ENCODE measurements at regions not wholly inside any gene's neighbourhood (a gene's known extent, or its start where the extent isn't known, plus 50 kb on each side); places are given as distances from the start of the nearest gene placed in this dataset.

DNA sequence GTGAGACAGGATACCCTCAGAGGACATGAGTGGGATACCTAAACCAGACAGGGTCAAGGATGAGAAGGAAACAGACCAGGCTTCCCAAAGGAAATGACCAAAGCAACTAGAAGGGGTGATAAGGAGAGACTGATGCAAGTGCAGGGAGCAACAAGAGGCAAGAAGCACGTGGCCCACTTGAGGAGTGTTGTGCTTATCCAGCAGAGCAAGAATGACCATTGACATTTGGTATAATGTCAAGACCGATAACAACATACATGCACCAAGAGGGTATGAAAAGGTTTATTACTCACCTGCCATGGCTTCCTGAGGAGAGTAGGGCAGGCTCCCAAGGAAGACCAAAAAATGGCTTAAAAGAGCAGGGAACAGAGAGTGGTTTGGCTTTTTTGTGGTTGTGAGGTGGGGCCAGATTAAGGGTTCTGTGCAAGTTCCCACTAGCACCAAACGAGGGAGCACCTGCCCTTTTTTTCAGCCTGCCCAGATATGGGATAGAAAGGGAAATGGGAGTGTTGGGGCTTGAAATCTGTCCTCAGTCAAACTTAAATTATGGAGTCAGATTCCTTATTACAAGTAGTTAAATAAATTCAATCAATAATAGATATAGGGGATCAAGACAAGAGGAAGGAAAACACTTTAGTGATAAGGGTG is 513.6 kb downstream of the RASEF start:
- H3K9me3 ChIP-seq (ENCODE audit: insufficient read depth, low read length): no peaks in the 10 kb centered on the region
- no peak for TF ChIP-seq YY1 (IDR thresholded peaks at IDR 0.05; ENCODE audit: insufficient read depth, insufficient read length)
- no peak for TF ChIP-seq SUZ12 (IDR thresholded peaks at IDR 0.05; ENCODE audit: extremely low read depth, insufficient read depth, insufficient read length)
- TF ChIP-seq ZNF274 (IDR thresholded peaks at IDR 0.05; ENCODE audit: low read depth, low read length): no peak
- H3K27me3 ChIP-seq (ENCODE audit: insufficient read depth, insufficient read length): no peaks in the 10 kb centered on the region
- H3K4me1 ChIP-seq (ENCODE audit: insufficient read depth, insufficient read length): no peaks in the 10 kb centered on the region
- H3K9ac ChIP-seq (ENCODE audit: insufficient read length, low read depth): no peak overlapping the region
- no peak overlapping the region for H3K4me3 ChIP-seq (ENCODE audit: insufficient read length, low read depth)
- no peaks in the 10 kb centered on the region for H3K36me3 ChIP-seq (ENCODE audit: insufficient read depth, insufficient read length, low read length)
- DNase-seq (ENCODE audit: low read depth, low spot score): no peak

DNA sequence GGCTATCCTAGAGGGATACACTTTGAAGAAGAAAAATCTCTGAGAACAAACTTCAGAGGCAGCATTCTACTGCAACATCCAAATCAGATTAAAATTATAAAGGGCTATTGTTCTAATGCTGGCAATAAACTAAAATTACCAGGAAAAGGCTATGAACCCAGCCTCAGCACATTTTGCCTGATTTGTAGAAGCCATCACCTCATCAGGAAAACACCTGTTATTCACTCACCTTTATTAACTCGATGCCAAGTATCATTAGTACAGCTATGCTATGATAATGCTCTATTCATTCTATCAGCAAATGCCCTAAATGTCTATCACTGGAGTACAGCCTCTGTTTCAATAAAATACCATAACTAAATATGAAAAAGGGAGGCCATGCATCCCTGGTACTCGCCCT is 510.2 kb downstream of the RASEF start:
- H3K9ac ChIP-seq (ENCODE audit: insufficient read length, low read depth): no peak overlapping the region
- no peaks in the 10 kb centered on the region for H3K4me1 ChIP-seq (ENCODE audit: insufficient read depth, insufficient read length)
- TF ChIP-seq ZNF274 (IDR thresholded peaks at IDR 0.05; ENCODE audit: low read depth, low read length): no peak
- TF ChIP-seq SUZ12 (IDR thresholded peaks at IDR 0.05; ENCODE audit: extremely low read depth, insufficient read depth, insufficient read length): no peak
- TF ChIP-seq YY1 (IDR thresholded peaks at IDR 0.05; ENCODE audit: insufficient read depth, insufficient read length): no peak
- 0 out of 2 replicates have a peak, but pooled peaks cover 3% of the 10 kb centered on the region for H3K9me3 ChIP-seq (ENCODE audit: insufficient read depth, low read length)
- H3K27me3 ChIP-seq (ENCODE audit: insufficient read depth, insufficient read length): no peaks in the 10 kb centered on the region
- DNase-seq (ENCODE audit: low read depth, low spot score): no peak
- no peaks in the 10 kb centered on the region for H3K36me3 ChIP-seq (ENCODE audit: insufficient read depth, insufficient read length, low read length)
- no peak overlapping the region for H3K4me3 ChIP-seq (ENCODE audit: insufficient read length, low read depth)

GRCh38 chr9:82553654-82554366 is 509.1 kb downstream of the RASEF start:
- H3K4me3 ChIP-seq (ENCODE audit: insufficient read length, low read depth): no peak overlapping the region
- no peaks in the 10 kb centered on the region for H3K27me3 ChIP-seq (ENCODE audit: insufficient read depth, insufficient read length)
- H3K9me3 ChIP-seq (ENCODE audit: insufficient read depth, low read length): 0 out of 2 replicates have a peak, but pooled peaks cover 3% of the 10 kb centered on the region
- DNase-seq (ENCODE audit: low read depth, low spot score): no peak
- H3K9ac ChIP-seq (ENCODE audit: insufficient read length, low read depth): no peak overlapping the region
- TF ChIP-seq YY1 (IDR thresholded peaks at IDR 0.05; ENCODE audit: insufficient read depth, insufficient read length) (no peak), ZNF274 (IDR thresholded peaks at IDR 0.05; ENCODE audit: low read depth, low read length) (no peak), SUZ12 (IDR thresholded peaks at IDR 0.05; ENCODE audit: extremely low read depth, insufficient read depth, insufficient read length) (no peak)
- no peaks in the 10 kb centered on the region for H3K36me3 ChIP-seq (ENCODE audit: insufficient read depth, insufficient read length, low read length)
- no peaks in the 10 kb centered on the region for H3K4me1 ChIP-seq (ENCODE audit: insufficient read depth, insufficient read length)

GRCh38 chr9:82554381-82554780 is 508.6 kb downstream of the RASEF start:
- DNase-seq (ENCODE audit: low read depth, low spot score): no peak
- Histone ChIP-seq H3K27me3 (ENCODE audit: insufficient read depth, insufficient read length) (no peaks in the 10 kb centered on the region), H3K36me3 (ENCODE audit: insufficient read depth, insufficient read length, low read length) (no peaks in the 10 kb centered on the region), H3K9ac (ENCODE audit: insufficient read length, low read depth) (no peak overlapping the region), H3K4me1 (ENCODE audit: insufficient read depth, insufficient read length) (no peaks in the 10 kb centered on the region), H3K4me3 (ENCODE audit: insufficient read length, low read depth) (no peak overlapping the region), H3K9me3 (ENCODE audit: insufficient read depth, low read length) (0 out of 2 replicates have a peak, but pooled peaks cover 3% of the 10 kb centered on the region)
- TF ChIP-seq ZNF274 (IDR thresholded peaks at IDR 0.05; ENCODE audit: low read depth, low read length) (no peak), YY1 (IDR thresholded peaks at IDR 0.05; ENCODE audit: insufficient read depth, insufficient read length) (no peak), SUZ12 (IDR thresholded peaks at IDR 0.05; ENCODE audit: extremely low read depth, insufficient read depth, insufficient read length) (no peak)

DNA sequence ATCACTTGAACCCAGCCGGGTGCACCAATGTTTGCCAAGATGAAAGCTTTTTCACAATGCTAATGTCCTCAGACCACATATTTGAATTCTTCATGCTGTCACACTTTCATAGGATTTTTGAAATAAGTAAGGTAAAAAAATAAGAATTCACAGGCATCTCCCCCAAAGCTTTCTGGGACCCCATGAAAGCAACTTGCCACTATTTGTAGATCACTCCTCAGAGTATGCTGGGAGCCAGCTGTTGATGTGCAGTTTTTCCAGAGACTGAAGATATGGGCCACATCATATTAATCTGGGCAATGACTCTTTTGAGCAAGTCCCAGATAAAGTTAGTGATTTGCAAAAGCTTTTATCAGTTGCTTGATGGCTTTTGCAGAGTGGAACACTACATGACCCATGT is 507.9 kb downstream of the RASEF start:
- H3K27me3 ChIP-seq (ENCODE audit: insufficient read depth, insufficient read length): no peaks in the 10 kb centered on the region
- H3K9ac ChIP-seq (ENCODE audit: insufficient read length, low read depth): no peak overlapping the region
- no peak overlapping the region for H3K4me3 ChIP-seq (ENCODE audit: insufficient read length, low read depth)
- TF ChIP-seq SUZ12 (IDR thresholded peaks at IDR 0.05; ENCODE audit: extremely low read depth, insufficient read depth, insufficient read length) (no peak), YY1 (IDR thresholded peaks at IDR 0.05; ENCODE audit: insufficient read depth, insufficient read length) (no peak), ZNF274 (IDR thresholded peaks at IDR 0.05; ENCODE audit: low read depth, low read length) (no peak)
- no peaks in the 10 kb centered on the region for H3K4me1 ChIP-seq (ENCODE audit: insufficient read depth, insufficient read length)
- H3K36me3 ChIP-seq (ENCODE audit: insufficient read depth, insufficient read length, low read length): no peaks in the 10 kb centered on the region
- DNase-seq (ENCODE audit: low read depth, low spot score): no peak
- 0 out of 2 replicates have a peak, but pooled peaks cover 3% of the 10 kb centered on the region for H3K9me3 ChIP-seq (ENCODE audit: insufficient read depth, low read length)

DNA sequence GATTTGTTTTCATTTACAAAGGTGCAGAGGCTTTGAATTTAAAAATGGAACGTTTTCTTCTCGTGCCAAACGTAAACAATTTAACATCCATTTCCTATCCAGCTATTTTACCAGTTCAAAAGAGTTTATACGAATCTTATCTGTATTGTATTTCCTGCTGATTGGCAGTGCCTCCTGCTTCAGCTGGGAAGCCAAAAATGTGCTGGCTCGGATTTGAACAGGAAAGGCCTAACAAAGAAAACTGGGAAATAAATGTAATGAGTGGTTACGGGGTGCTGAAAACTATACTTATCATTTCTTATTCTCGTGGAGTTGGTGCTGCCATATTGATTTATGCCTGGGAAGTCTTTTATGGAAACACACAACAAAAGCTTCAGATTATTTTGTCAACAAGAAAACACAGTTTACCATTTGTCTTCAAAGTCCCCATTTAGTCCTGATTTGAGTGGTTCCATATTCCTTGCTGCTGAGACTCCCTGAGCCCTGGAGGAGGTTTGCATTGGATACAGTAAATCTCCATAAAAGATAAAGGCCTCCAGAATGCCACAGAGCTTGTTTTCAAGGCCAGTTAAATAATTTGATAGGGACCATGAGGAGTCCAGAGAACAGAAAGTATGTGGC is 507.4 kb downstream of the RASEF start:
- no peak overlapping the region for H3K4me3 ChIP-seq (ENCODE audit: insufficient read length, low read depth)

DNA sequence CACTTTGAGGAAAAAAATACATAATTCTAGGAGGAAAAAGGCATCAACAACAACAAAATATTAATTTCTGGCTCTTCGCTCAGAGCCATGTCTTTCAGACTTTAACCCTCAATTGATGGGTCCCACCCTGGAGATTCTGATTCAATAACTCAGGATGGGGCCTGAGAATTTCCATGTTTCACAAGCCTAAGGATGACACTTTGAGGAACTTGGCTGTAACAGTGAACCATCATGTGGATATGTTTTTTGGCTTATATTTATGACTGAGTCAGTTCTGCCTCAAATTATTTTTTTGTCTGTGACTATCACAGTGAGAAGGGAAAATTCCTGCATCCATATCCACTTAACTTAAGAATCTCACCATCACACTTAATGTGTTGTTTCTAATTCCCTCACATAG is 504.6 kb downstream of the RASEF start:
- no peaks in the 10 kb centered on the region for H3K27me3 ChIP-seq (ENCODE audit: insufficient read depth, insufficient read length)
- no peaks in the 10 kb centered on the region for H3K36me3 ChIP-seq (ENCODE audit: insufficient read depth, insufficient read length, low read length)
- 0 out of 2 replicates have a peak, but pooled peaks cover 3% of the 10 kb centered on the region for H3K9me3 ChIP-seq (ENCODE audit: insufficient read depth, low read length)
- H3K4me1 ChIP-seq (ENCODE audit: insufficient read depth, insufficient read length): no peaks in the 10 kb centered on the region
- no peak overlapping the region for H3K4me3 ChIP-seq (ENCODE audit: insufficient read length, low read depth)
- TF ChIP-seq YY1 (IDR thresholded peaks at IDR 0.05; ENCODE audit: insufficient read depth, insufficient read length): no peak
- TF ChIP-seq ZNF274 (IDR thresholded peaks at IDR 0.05; ENCODE audit: low read depth, low read length): no peak
- TF ChIP-seq SUZ12 (IDR thresholded peaks at IDR 0.05; ENCODE audit: extremely low read depth, insufficient read depth, insufficient read length): no peak
- no peak for DNase-seq (ENCODE audit: low read depth, low spot score)
- no peak overlapping the region for H3K9ac ChIP-seq (ENCODE audit: insufficient read length, low read depth)

More for the DNA sequence above, 507.4 kb downstream of the RASEF start:
- Histone ChIP-seq H3K4me1 (ENCODE audit: insufficient read depth, insufficient read length) (no peaks in the 10 kb centered on the region), H3K9me3 (ENCODE audit: insufficient read depth, low read length) (0 out of 2 replicates have a peak, but pooled peaks cover 3% of the 10 kb centered on the region), H3K27me3 (ENCODE audit: insufficient read depth, insufficient read length) (no peaks in the 10 kb centered on the region), H3K36me3 (ENCODE audit: insufficient read depth, insufficient read length, low read length) (no peaks in the 10 kb centered on the region), H3K9ac (ENCODE audit: insufficient read length, low read depth) (no peak overlapping the region)
- TF ChIP-seq ZNF274 (IDR thresholded peaks at IDR 0.05; ENCODE audit: low read depth, low read length) (no peak), YY1 (IDR thresholded peaks at IDR 0.05; ENCODE audit: insufficient read depth, insufficient read length) (no peak), SUZ12 (IDR thresholded peaks at IDR 0.05; ENCODE audit: extremely low read depth, insufficient read depth, insufficient read length) (no peak)
- DNase-seq (ENCODE audit: low read depth, low spot score): no peak
